K562 (cell line): ENCODE measurements at regions not wholly inside any gene's neighbourhood (a gene's known extent, or its start where the extent isn't known, plus 50 kb on each side); places are given as distances from the start of the nearest gene placed in this dataset.

Experiments used
- ATAC-seq: fragments of 200-7000 bp; cut with Tn5 transposase; 3 replicates; pipeline ENCODE4 v1.9.1; 2020; ENCODE audit warnings: moderate library complexity
- BruUV-seq: library from RNA; stranded (reverse); fragments of 400-500 nt; replicated peaks from 2 replicates; lab custom pipeline; 2021; lab: Mats Ljungman, UMichigan
- CTCF ChIA-PET: fragments of 300-600 bp; formaldehyde crosslinking; extraction: SDS; loops from one replicate; lab custom pipeline; 2021; ENCODE audit warnings: low intra/inter-chr PET ratio; lab: Yijun Ruan, JAX
- POLR2A ChIA-PET: fragments of 300-600, 350-650 bp; sonication (Branson Sonifier 250); formaldehyde crosslinking; extraction: SDS; loops from one replicate; lab custom pipeline; 2021; ENCODE audit warnings: antibody characterized with exemption, inconsistent platforms; lab: Yijun Ruan, JAX
- DNase-seq, 4 experiments: peaks; one replicate each; pipeline versions ENCODE4 v3.0.0 to v3.0.0-alpha.2; 2011 to 2018; ENCODE audit warnings: low spot score in 3 of 4, mixed read lengths in 3 of 4; ENCODE audit errors: extremely low read depth in 1 of 4
- FAIRE-seq: peaks from 2 replicates; lab custom pipeline; 2011; peaks lifted over from hg19 to GRCh38; lab: Jason Lieb, UNC
- H2AFZ ChIP-seq: 2 replicates; pipeline ENCODE4 v1.6.0; 2011; ENCODE audit warnings: low read depth, low read length, control low read depth, inconsistent platforms
- H3K27ac ChIP-seq: fragments of 200-600 bp; 3 replicates; pipeline ENCODE4 v1.8.0; 2011; ENCODE audit warnings: low read depth, mild to moderate bottlenecking, control low read depth, inconsistent platforms, low read length, moderate library complexity, mixed read lengths; ENCODE audit errors: extremely low read depth
- H3K27me3 ChIP-seq, 2 experiments: fragments of 300-600 bp in 1 of 2; 2 replicates in 1 of 2; 3 replicates in 1 of 2; pipeline versions ENCODE4 v1.6.0 to v1.8.0; 2011; ENCODE audit warnings: inconsistent platforms in 2 of 2, low read length in 2 of 2, mild to moderate bottlenecking in 1 of 2, mixed read lengths in 1 of 2, moderate library complexity in 1 of 2; ENCODE audit not compliant: control insufficient read depth in 2 of 2, insufficient read depth in 2 of 2
- H3K36me3 ChIP-seq: fragments of 300-600 bp; 3 replicates; pipeline ENCODE4 v1.8.0; 2011; ENCODE audit warnings: mild to moderate bottlenecking, low read length, inconsistent platforms; ENCODE audit not compliant: control insufficient read depth, insufficient read depth
- H3K4me1 ChIP-seq, 2 experiments: fragments of 200-600 bp in 1 of 2; replicated peaks in 1 of 2; 2 replicates in 1 of 2; 3 replicates in 1 of 2; pipeline versions ENCODE4 v1.5.1 to v1.8.0; 2011; ENCODE audit warnings: inconsistent platforms in 2 of 2, low read length in 2 of 2, mild to moderate bottlenecking in 1 of 2, mixed read lengths in 1 of 2, moderate library complexity in 1 of 2; ENCODE audit not compliant: control insufficient read depth in 2 of 2, insufficient read depth in 2 of 2
- H3K4me2 ChIP-seq: 2 replicates; pipeline ENCODE4 v1.6.1; 2011; ENCODE audit warnings: low read length, control low read depth, inconsistent platforms, mixed read lengths; ENCODE audit not compliant: insufficient read depth
- H3K4me3 ChIP-seq: fragments of 200-600 bp; sonication (generic), shearing (Covaris generic); 2 replicates; pipeline ENCODE4 v1.5.1; 2016; ENCODE audit warnings: control low read depth, inconsistent platforms
- H3K79me2 ChIP-seq: fragments of 200-600 bp; 3 replicates; pipeline ENCODE4 v1.8.0; 2011; ENCODE audit warnings: low read length, inconsistent platforms; ENCODE audit not compliant: control insufficient read depth, insufficient read depth
- H3K9ac ChIP-seq, 2 experiments: 2 replicates each; pipeline versions ENCODE4 v1.6.0 to v1.6.1; 2011; ENCODE audit warnings: low read depth in 2 of 2, low read length in 2 of 2, control low read depth in 1 of 2, inconsistent platforms in 1 of 2, mild to moderate bottlenecking in 1 of 2, mixed read lengths in 1 of 2; ENCODE audit not compliant: insufficient read depth in 1 of 2
- H3K9me1 ChIP-seq: one replicate; pipeline ENCODE4 v1.6.0; 2011; ENCODE audit warnings: inconsistent platforms, mild to moderate bottlenecking, low read length, moderate library complexity; ENCODE audit not compliant: control insufficient read depth, insufficient read depth
- H3K9me3 ChIP-seq: replicated peaks from 2 replicates; pipeline ENCODE4 v1.5.1; 2011; ENCODE audit warnings: low read depth, low read length, inconsistent platforms; ENCODE audit not compliant: control insufficient read depth, insufficient read depth
- H4K20me1 ChIP-seq: replicated peaks from 2 replicates; pipeline ENCODE4 v1.6.1; 2011; ENCODE audit warnings: low read length, inconsistent platforms, mixed read lengths; ENCODE audit not compliant: control insufficient read depth, insufficient read depth
- CGGBP1 ChIP-seq: fragments of 250-450 bp; sonication (Bioruptor Pico); IDR thresholded peaks from 2 replicates; pipeline ENCODE4 v1.9.0; 2021; ENCODE audit warnings: mild to moderate bottlenecking
- ESRRB ChIP-seq: fragments of 250-450 bp; sonication (Bioruptor Pico); IDR thresholded peaks from 2 replicates; pipeline ENCODE4 v1.5.0; 2020; ENCODE audit warnings: mild to moderate bottlenecking, moderate library complexity, borderline replicate concordance
- MEF2A ChIP-seq: IDR thresholded peaks from 2 replicates; pipeline ENCODE4 v1.6.1; 2011; ENCODE audit warnings: low read depth, mild to moderate bottlenecking, low read length, moderate library complexity; ENCODE audit not compliant: control insufficient read depth
- POLR2G ChIP-seq: fragments of 200-400 bp; formaldehyde crosslinking; IDR thresholded peaks from 2 replicates; pipeline ENCODE4 v1.6.1; 2017; ENCODE audit warnings: low read depth, mild to moderate bottlenecking, antibody characterized with exemption, low read length, moderate library complexity
- SAFB ChIP-seq: fragments of 200-400 bp; formaldehyde crosslinking; IDR thresholded peaks from 2 replicates; pipeline ENCODE4 v1.6.1; 2017; ENCODE audit warnings: low read depth, low read length, borderline replicate concordance
- STAT5A ChIP-seq: IDR thresholded peaks from 2 replicates; pipeline ENCODE4 v1.6.1; 2012; ENCODE audit warnings: low read length, inconsistent platforms, borderline replicate concordance
- ZNF311 ChIP-seq: fragments of 250-450 bp; sonication (Bioruptor Pico); IDR thresholded peaks from 2 replicates; pipeline ENCODE4 v1.4.0; 2020; ENCODE audit warnings: mild to moderate bottlenecking, moderate library complexity
- ZNF449 ChIP-seq: fragments of 250-450 bp; sonication (Bioruptor Pico); IDR thresholded peaks from 2 replicates; pipeline ENCODE4 v1.8.0; 2022; ENCODE audit warnings: moderate library complexity, mild to moderate bottlenecking, inconsistent platforms
- WGBS: fragments of 100-300 bp; shearing (Covaris generic); methylation state at CpG from one replicate; pipeline ENCODE4 v1.1.6; 2016; ENCODE audit warnings: low coverage, mixed read lengths; ENCODE audit not compliant: insufficient coverage; ENCODE audit errors: missing lambda C conversion rate; 5-methylcytosine and 5-hydroxymethylcytosine counted together
- in situ Hi-C: fragments of 300-500 bp; cut with MboI; formaldehyde crosslinking; loops from 4 replicates; pipeline ENCODE4 v1.15.0; 2018; ENCODE audit warnings: inconsistent platforms, mixed read lengths
- intact Hi-C: fragments of 100-400 bp; cut with micrococcal nuclease; formaldehyde crosslinking; loops from 2 replicates; pipeline ENCODE4 v1.14.2; 2022

GRCh38 chr14:98928418-98928817, 343.6 kb downstream of the BCL11B start:
- Histone ChIP-seq H3K36me3 (no peaks in the 10 kb centered on the region), H3K4me3 (no peak overlapping the region), H3K27me3 (no peaks in the 10 kb centered on the region), H3K9ac (no peak overlapping the region), H4K20me1 (no peaks in the 10 kb centered on the region; the same call in 1 of the 2 replicates), H3K27ac (no peak overlapping the region), H3K9me3 (no peaks in the 10 kb centered on the region), H3K79me2 (no peaks in the 10 kb centered on the region), H3K4me1 (no peaks in the 10 kb centered on the region), H3K4me2 (no peak overlapping the region), H3K9me1 (no peaks in the 10 kb centered on the region), H2AFZ (no peak overlapping the region)
- in situ Hi-C loops (no loop called here), intact Hi-C loops (no loop called here)
- no peak for FAIRE-seq
- WGBS: 2% methylated on average over 6 of the region's 8 CpGs
- ATAC-seq: no peak
- no TSS peak for BruUV-seq
- no peak for TF ChIP-seq POLR2G
- ChIA-PET POLR2A (no interaction called here), CTCF (no interaction called here)
- no peak for DNase-seq

- in situ Hi-C loops: no loop called here
- BruUV-seq: no TSS peak
- H3K27me3 ChIP-seq: no peaks in the 10 kb centered on the region
- intact Hi-C loops: no loop called here
- FAIRE-seq: no peak
- ATAC-seq: no peak
- H3K9ac ChIP-seq: no peak overlapping the region
- no peaks in the 10 kb centered on the region for H3K36me3 ChIP-seq
- no peak overlapping the region for H3K27ac ChIP-seq
- no peak overlapping the region for H3K4me3 ChIP-seq
- no peak overlapping the region for H3K4me2 ChIP-seq
- no peaks in the 10 kb centered on the region for H3K4me1 ChIP-seq
- ChIA-PET CTCF (no interaction called here), POLR2A (no interaction called here)
- H4K20me1 ChIP-seq: no peaks in the 10 kb centered on the region
- no peak for TF ChIP-seq CGGBP1 (CRISPR knock-in tag)
- no peak for TF ChIP-seq ESRRB (CRISPR knock-in tag)
- TF ChIP-seq ZNF449 (CRISPR knock-in tag): no peak
- no peak for TF ChIP-seq STAT5A
- no peak for TF ChIP-seq MEF2A
- TF ChIP-seq ZNF311: no peak
- TF ChIP-seq SAFB: no peak
- H3K79me2 ChIP-seq: no peaks in the 10 kb centered on the region
- H3K9me1 ChIP-seq: no peaks in the 10 kb centered on the region
- H3K9me3 ChIP-seq: no peaks in the 10 kb centered on the region
- DNase-seq: no peak
- no peak overlapping the region for H2AFZ ChIP-seq
Observed at GRCh38 chr14:98931126-98931525, 340.9 kb downstream of the BCL11B start.
